GM12878 (cell line): ENCODE measurements at regions not wholly inside any gene's neighbourhood (a gene's known extent, or its start where the extent isn't known, plus 50 kb on each side); places are given as distances from the start of the nearest gene placed in this dataset.

ENCODE experiments used
- ATAC-seq: fragments of 200-7000 bp; cut with Tn5 transposase; 3 replicates; pipeline ENCODE4 v1.9.1; 2020; ENCODE audit warnings: mild to moderate bottlenecking, moderate library complexity
- BruUV-seq: library from RNA; stranded (reverse); fragments of 400-500 nt; replicated peaks from 2 replicates; lab custom pipeline; 2021; lab: Mats Ljungman, UMichigan
- CTCF ChIA-PET: fragments of 300-600 bp; sonication (Branson Sonifier 250); formaldehyde crosslinking; extraction: SDS; loops from one replicate; lab custom pipeline; 2021; ENCODE audit warnings: inconsistent platforms; lab: Yijun Ruan, JAX
- POLR2A ChIA-PET: fragments of 350-600 bp; formaldehyde crosslinking; extraction: SDS; loops from one replicate; lab custom pipeline; 2021; ENCODE audit warnings: inconsistent platforms; lab: Charles Lee
- RAD21 ChIA-PET: fragments of 300-600 bp; sonication (Branson Sonifier 250); formaldehyde crosslinking; loops from one replicate; lab custom pipeline; 2023; ENCODE audit warnings: antibody characterized with exemption; ENCODE audit not compliant: unreplicated experiment; lab: Charles Lee
- SMC1A ChIA-PET: fragments of 300-600 bp; sonication (Branson Sonifier 250); formaldehyde crosslinking; loops from one replicate; lab custom pipeline; 2023; ENCODE audit not compliant: unreplicated experiment, uncharacterized antibody; lab: Charles Lee
- DNase-seq: peaks from one replicate; pipeline ENCODE4 v3.0.0-alpha.2; 2011; ENCODE audit warnings: low read depth, low spot score
- FAIRE-seq: peaks from 3 replicates; lab custom pipeline; 2011; peaks lifted over from hg19 to GRCh38; lab: Jason Lieb, UNC
- H2AFZ ChIP-seq: 2 replicates; pipeline ENCODE4 v1.6.0; 2011; ENCODE audit warnings: low read depth, low read length, control low read depth; ENCODE audit not compliant: control insufficient read depth
- H3K27ac ChIP-seq: 2 replicates; pipeline ENCODE4 v1.5.1; 2011; ENCODE audit warnings: control low read depth; ENCODE audit not compliant: control insufficient read depth, insufficient read depth
- H3K27me3 ChIP-seq, 2 experiments: replicated peaks in 1 of 2; 2 replicates each; pipeline versions ENCODE4 v1.6.0 to v1.6.1; 2011; ENCODE audit warnings: low read length in 1 of 2; ENCODE audit not compliant: control insufficient read depth in 2 of 2, insufficient read depth in 2 of 2
- H3K36me3 ChIP-seq, 2 experiments: 2 replicates each; pipeline ENCODE4 v1.5.1; 2011; ENCODE audit warnings: low read length in 1 of 2; ENCODE audit not compliant: control insufficient read depth in 2 of 2, insufficient read depth in 2 of 2
- H3K4me1 ChIP-seq: 2 replicates; pipeline ENCODE4 v1.6.1; 2011; ENCODE audit warnings: mild to moderate bottlenecking, low read length, moderate library complexity, mixed read lengths; ENCODE audit not compliant: control insufficient read depth, insufficient read depth
- H3K4me2 ChIP-seq: 2 replicates; pipeline ENCODE4 v1.6.0; 2011; ENCODE audit warnings: control low read depth; ENCODE audit not compliant: control insufficient read depth, insufficient read depth
- H3K4me3 ChIP-seq: fragments of 200-600 bp; sonication (generic); 2 replicates; pipeline ENCODE4 v1.5.1; 2016
- H3K79me2 ChIP-seq: 2 replicates; pipeline ENCODE4 v1.6.0; 2011; ENCODE audit warnings: low read length; ENCODE audit not compliant: control insufficient read depth, insufficient read depth
- H3K9ac ChIP-seq: 2 replicates; pipeline ENCODE4 v1.8.0; 2011; ENCODE audit warnings: low read length, control low read depth, mixed read lengths; ENCODE audit not compliant: control insufficient read depth, insufficient read depth
- H3K9me3 ChIP-seq: replicated peaks from 3 replicates; pipeline ENCODE4 v1.5.1; 2011; ENCODE audit warnings: mild to moderate bottlenecking, low read length; ENCODE audit not compliant: control insufficient read depth, insufficient read depth
- H4K20me1 ChIP-seq: 2 replicates; pipeline ENCODE4 v1.6.0; 2011; ENCODE audit not compliant: control insufficient read depth, insufficient read depth
- BACH1 ChIP-seq: fragments of 450-650 bp; IDR thresholded peaks from 2 replicates; pipeline ENCODE4 v1.6.1; 2017; ENCODE audit warnings: mild to moderate bottlenecking, borderline replicate concordance
- EED ChIP-seq: sonication (generic); IDR thresholded peaks from 2 replicates; pipeline ENCODE4 v1.6.1; 2016; ENCODE audit warnings: antibody characterized with exemption, low read depth
- ESRRA ChIP-seq: IDR thresholded peaks from 2 replicates; pipeline ENCODE4 v1.6.1; 2012; ENCODE audit warnings: mild to moderate bottlenecking, low read length, improper control_type of control experiment
- EZH2 ChIP-seq: IDR thresholded peaks from 2 replicates; pipeline ENCODE4 v1.6.1; 2012; ENCODE audit warnings: low read depth, mild to moderate bottlenecking, control low read depth, inconsistent platforms, low read length, borderline replicate concordance; ENCODE audit not compliant: control insufficient read depth
- GATAD2B ChIP-seq: fragments of 450-650 bp; conservative IDR thresholded peaks from 2 replicates; pipeline ENCODE4 v1.6.1; 2017; ENCODE audit warnings: low read depth, mild to moderate bottlenecking, moderate library complexity
- IKZF1 ChIP-seq: fragments of 450-650 bp; conservative IDR thresholded peaks from 2 replicates; pipeline ENCODE4 v1.6.1; 2017; ENCODE audit warnings: antibody characterized with exemption, mild to moderate bottlenecking
- MTA3 ChIP-seq: IDR thresholded peaks from 2 replicates; pipeline ENCODE4 v1.6.1; 2012; ENCODE audit warnings: low read length, inconsistent platforms, borderline replicate concordance
- NFIC ChIP-seq: IDR thresholded peaks from 2 replicates; pipeline ENCODE4 v1.6.1; 2012; ENCODE audit warnings: low read depth, mild to moderate bottlenecking, inconsistent platforms, low read length, moderate library complexity
- NFYA ChIP-seq: IDR thresholded peaks from 2 replicates; pipeline ENCODE4 v1.6.1; 2011; ENCODE audit warnings: low read depth, mild to moderate bottlenecking, low read length, improper control_type of control experiment, borderline replicate concordance
- NR2C2 ChIP-seq: IDR thresholded peaks from 2 replicates; pipeline ENCODE4 v1.6.1; 2011; ENCODE audit warnings: borderline replicate concordance, low read depth; ENCODE audit not compliant: control insufficient read depth, insufficient read length
- PML ChIP-seq: IDR thresholded peaks from 2 replicates; pipeline ENCODE4 v1.6.1; 2012; ENCODE audit warnings: low read length, inconsistent platforms
- SREBF2 ChIP-seq: IDR thresholded peaks from 2 replicates; pipeline ENCODE4 v1.6.1; 2012; ENCODE audit warnings: mild to moderate bottlenecking, low read length
- WGBS: methylation state at CpG from one replicate; pipeline ENCODE4 v1.1.6; 2016; ENCODE audit warnings: low lambda C conversion rate; ENCODE audit not compliant: insufficient replicate concordance, insufficient coverage; ENCODE audit errors: missing lambda C conversion rate; 5-methylcytosine and 5-hydroxymethylcytosine counted together
- in situ Hi-C: fragments of 300-500 bp; cut with MboI; formaldehyde crosslinking; loops from 9 replicates; pipeline ENCODE4 v1.14.3; 2018; ENCODE audit warnings: mixed read lengths
- intact Hi-C: fragments of 100-400 bp; cut with micrococcal nuclease; formaldehyde crosslinking; loops from one replicate; pipeline ENCODE4 v1.14.2; 2022; ENCODE audit not compliant: unreplicated experiment
- TF ChIP-seq, protein P1 (sequence below): fragments of 450-650 bp; IDR thresholded peaks from 2 replicates; pipeline ENCODE4 v1.6.1; 2017; ENCODE audit warnings: low read depth, mild to moderate bottlenecking, moderate library complexity

- TF ChIP-seq, protein P1, sequence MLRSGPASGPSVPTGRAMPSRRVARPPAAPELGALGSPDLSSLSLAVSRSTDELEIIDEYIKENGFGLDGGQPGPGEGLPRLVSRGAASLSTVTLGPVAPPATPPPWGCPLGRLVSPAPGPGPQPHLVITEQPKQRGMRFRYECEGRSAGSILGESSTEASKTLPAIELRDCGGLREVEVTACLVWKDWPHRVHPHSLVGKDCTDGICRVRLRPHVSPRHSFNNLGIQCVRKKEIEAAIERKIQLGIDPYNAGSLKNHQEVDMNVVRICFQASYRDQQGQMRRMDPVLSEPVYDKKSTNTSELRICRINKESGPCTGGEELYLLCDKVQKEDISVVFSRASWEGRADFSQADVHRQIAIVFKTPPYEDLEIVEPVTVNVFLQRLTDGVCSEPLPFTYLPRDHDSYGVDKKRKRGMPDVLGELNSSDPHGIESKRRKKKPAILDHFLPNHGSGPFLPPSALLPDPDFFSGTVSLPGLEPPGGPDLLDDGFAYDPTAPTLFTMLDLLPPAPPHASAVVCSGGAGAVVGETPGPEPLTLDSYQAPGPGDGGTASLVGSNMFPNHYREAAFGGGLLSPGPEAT = no peak
- no peak for TF ChIP-seq EED
- TF ChIP-seq NR2C2 = no peak
Measured at GRCh38 chr18:34018336-34018735, 206.4 kb downstream of the NOL4 start (continued).

GRCh38 chr18:34003687-34004086 is 221.0 kb downstream of the NOL4 start:
- no TSS peak for BruUV-seq
- SMC1A ChIA-PET = no interaction called here
- H2AFZ ChIP-seq = no peak overlapping the region
- no peak overlapping the region for H3K4me3 ChIP-seq
- H3K79me2 ChIP-seq = no peaks in the 10 kb centered on the region
- no peaks in the 10 kb centered on the region for H4K20me1 ChIP-seq
- no peaks in the 10 kb centered on the region for H3K4me1 ChIP-seq
- no peaks in the 10 kb centered on the region for H3K27me3 ChIP-seq
- FAIRE-seq (no peak), DNase-seq (no peak), ATAC-seq (no peak)
- H3K27ac ChIP-seq = no peak overlapping the region
- 0% methylated on average over 1 of the region's 1 CpG for WGBS
- no peak overlapping the region for H3K4me2 ChIP-seq
- TF ChIP-seq PML = no peak
- TF ChIP-seq MTA3 = no peak
- TF ChIP-seq NFIC = no peak
- no peak for TF ChIP-seq NFYA
- no peak for TF ChIP-seq GATAD2B
- no peak for TF ChIP-seq BACH1
- no peak for TF ChIP-seq EZH2
- no peak for TF ChIP-seq IKZF1
- TF ChIP-seq ESRRA = no peak
- no peak for TF ChIP-seq SREBF2
- CTCF ChIA-PET = no interaction called here
- in situ Hi-C loops (no loop called here), intact Hi-C loops (no loop called here)
- H3K36me3 ChIP-seq = no peaks in the 10 kb centered on the region
- POLR2A ChIA-PET = no interaction called here
- RAD21 ChIA-PET = no interaction called here
- no peaks in the 10 kb centered on the region for H3K9me3 ChIP-seq
- H3K9ac ChIP-seq = no peak overlapping the region
